GM12873 (cell line): ENCODE measurements at regions not wholly inside any gene's neighbourhood (a gene's known extent, or its start where the extent isn't known, plus 50 kb on each side); places are given as distances from the start of the nearest gene placed in this dataset.

Experiments
- TF ChIP-seq, protein P1 (sequence below): IDR thresholded peaks from 2 replicates; pipeline ENCODE4 v1.5.1; 2012; ENCODE audit warnings: low read depth, mild to moderate bottlenecking, moderate library complexity, low read length, control low read depth; ENCODE audit not compliant: insufficient read depth; ENCODE audit errors: missing control alignments

DNA sequence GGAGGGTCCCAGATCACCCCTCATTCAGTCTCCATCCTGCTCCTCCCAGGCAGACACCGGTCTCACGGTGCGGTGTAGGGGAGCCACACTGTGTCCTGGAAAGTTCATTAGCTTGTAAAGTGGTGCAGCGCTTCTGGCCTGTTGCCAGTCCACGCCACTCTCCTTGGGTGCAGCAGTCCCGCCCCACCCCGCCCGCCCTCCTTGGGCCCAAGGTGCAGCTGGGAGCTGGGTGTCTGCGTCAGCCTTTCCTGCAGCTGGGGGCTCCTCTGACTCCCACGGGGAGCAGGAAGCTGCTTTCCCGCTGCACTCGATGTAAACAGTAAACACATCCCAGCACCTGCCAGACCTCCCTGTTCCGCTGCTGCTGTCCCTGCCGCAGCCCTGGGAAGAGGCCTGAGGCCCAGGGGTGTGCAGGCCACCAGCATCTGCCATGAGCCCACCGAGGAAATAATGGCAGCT, 53.8 kb upstream of the ASB18 start:
- TF ChIP-seq, protein P1, sequence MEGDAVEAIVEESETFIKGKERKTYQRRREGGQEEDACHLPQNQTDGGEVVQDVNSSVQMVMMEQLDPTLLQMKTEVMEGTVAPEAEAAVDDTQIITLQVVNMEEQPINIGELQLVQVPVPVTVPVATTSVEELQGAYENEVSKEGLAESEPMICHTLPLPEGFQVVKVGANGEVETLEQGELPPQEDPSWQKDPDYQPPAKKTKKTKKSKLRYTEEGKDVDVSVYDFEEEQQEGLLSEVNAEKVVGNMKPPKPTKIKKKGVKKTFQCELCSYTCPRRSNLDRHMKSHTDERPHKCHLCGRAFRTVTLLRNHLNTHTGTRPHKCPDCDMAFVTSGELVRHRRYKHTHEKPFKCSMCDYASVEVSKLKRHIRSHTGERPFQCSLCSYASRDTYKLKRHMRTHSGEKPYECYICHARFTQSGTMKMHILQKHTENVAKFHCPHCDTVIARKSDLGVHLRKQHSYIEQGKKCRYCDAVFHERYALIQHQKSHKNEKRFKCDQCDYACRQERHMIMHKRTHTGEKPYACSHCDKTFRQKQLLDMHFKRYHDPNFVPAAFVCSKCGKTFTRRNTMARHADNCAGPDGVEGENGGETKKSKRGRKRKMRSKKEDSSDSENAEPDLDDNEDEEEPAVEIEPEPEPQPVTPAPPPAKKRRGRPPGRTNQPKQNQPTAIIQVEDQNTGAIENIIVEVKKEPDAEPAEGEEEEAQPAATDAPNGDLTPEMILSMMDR: no peak

DNA sequence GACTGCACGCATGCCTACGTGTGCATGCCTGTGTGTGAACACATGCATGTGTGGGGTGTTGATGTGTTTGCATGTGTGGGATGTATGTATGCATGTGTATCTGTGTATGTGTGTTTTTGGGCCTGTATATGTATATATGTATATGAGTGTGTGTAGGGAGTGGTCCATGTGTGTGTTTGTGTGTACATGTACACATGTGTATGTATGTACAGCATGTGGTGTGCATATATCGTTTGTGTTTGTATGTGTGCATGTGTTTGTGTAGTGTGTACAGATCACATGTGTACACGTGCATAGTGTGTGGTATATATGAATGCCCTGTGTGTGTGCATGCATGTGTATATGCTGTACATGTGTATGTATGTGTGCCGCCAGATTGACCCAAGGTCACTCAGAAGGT, 54.2 kb upstream of the ASB18 start:
- TF ChIP-seq, protein P1: no peak

DNA sequence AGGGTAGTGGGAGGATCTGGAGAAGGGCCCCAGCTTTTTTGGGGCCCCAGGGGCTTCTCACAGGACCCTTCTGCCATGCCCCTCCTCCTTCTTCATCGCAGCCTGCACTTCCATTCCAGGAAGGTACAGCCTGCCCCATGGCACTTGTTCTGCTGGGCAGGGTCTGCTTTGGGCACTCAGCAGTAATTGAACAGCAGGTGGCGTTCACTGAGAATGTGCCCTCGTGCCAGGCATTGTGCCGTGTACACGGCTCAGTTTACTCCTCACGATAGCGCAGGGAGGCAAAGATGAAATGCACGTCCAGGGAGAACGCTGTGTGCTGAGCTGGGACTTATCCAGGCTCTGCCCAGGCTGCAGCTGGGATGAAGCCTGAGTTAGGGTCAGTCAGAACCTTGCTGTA, 54.8 kb upstream of the ASB18 start:
- TF ChIP-seq, protein P1: peak; percentile 25

DNA sequence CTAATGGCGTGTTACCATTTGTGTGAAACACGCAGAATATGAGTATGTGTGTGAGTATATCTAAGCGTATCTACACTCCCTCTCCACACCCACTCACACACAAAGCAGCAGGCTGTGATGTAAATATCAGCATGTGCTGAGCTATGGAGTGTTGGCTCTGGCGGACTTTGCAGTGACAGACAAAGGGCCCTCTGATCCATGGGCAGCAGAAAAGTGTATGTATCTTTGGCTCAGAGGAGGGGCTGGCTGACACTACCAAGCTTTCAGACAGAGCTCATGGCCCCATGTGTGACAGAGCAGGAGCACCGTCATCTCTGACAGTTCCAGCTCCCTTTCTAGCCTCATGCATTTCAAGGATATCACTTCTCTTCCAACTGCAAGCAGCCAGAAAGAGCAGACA, 57.2 kb upstream of the ASB18 start:
- TF ChIP-seq, protein P1: no peak

DNA sequence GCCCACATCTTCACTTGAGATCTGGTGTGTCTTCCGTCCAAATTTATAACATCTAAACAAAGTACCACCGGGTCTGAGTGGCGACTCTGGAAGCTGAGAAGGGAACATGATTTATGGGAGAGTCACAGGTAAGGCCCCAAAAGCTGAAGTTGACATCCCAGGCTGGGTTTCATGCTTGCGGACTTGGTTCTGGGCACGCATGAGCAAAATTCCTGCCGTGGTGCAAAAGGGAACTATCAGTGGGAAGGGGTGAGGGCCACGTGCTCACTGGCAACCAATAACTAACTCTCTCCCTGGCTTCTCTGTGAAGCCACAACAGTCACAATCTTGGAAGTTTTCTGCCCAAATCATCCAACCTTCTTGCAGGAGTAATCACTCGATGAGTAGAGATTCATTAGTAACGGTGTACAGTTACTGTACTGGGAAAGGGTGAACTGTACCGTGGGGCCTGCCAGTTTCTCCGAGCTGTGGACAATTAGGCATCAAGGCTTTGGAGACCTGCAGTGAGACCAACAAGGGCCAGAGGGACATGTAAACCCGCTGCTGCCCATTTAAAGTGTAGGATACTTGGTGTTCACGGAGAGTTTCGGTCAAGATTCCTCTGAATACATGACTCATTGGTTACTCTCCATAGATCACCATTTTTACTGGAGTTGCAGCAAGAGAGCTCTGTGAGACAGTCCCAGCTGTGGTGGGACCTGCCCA, 69.4 kb upstream of the ASB18 start:
- TF ChIP-seq, protein P1: no peak

DNA sequence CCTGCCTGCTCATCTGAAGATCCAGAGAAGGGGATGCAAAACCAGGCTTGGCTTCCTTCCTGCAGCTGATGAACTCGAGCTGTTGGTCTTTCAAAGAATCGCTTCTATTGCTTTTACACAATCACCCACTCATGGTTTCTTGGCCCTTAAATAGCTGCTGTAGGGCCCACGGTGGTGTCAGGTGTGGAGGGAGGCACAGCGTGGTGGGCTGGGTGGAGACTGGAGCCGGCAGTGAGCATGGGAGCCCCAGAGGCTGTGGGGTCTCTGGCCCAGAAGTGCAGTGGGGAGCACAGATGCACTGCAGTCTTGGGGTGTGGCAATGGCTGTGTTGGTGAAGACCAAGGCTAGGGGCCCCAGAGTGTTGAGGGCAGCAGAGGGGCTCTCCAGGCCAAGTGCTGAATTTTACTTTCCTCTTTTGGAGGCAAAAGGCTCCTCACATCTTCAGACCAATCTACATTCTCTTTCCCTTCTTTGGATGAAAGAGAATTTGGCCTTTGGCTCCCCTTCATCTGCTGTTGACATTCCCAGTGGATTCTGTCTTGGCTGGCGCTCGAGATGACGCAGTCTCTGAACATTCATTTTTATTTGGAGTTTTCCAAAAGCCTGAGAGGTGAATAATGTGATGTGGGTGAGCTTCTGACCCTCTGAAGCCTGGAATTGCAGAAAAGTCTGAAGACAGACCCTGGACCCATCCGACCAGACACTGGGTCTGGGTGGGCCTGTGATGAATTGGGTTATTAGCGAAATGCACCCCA, 70.1 kb upstream of the ASB18 start:
- TF ChIP-seq, protein P1: no peak

DNA sequence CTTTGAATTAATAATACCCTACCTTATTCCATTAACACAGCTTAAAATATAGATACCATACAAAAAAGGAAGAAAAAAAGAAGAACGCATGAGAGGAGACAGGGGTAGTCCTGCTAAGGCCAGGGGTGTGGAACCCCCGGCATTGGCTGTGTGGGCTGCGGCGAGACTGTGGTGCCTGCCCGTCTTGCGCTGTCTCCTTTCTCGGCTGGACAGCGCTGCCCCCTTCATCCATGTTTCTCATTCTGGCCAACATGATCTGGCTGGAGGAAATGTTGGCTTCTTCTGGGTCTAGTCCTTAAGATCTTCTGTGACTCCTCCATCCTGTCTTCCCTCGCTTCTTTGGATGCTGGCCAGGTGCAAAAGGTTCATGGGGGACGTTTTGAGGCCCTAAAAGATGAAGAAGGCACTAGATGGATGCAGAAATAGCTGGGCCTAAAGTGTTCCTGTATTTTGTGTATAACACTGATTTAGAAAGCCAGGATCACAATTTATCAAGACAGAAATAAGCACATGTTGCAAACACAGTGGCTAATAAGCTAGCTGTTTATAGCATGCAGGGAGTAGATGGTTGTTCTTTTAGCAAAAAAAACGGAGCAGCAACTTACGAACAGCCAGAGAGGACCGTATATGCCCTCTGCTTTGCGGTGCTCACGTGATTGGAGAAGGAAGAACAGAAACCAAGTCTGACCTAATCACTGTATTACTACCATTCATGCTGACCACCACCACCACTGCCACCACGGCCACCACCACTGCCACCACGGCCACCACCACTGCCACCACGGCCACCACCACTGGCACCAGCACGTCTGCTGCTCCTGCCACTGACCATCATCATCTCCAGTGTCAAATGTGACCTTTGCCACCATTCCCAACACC, 71.7 kb upstream of the ASB18 start:
- TF ChIP-seq, protein P1: no peak
